ENCODE measurements at regions not wholly inside any gene's neighbourhood (a gene's known extent, or its start where the extent isn't known, plus 50 kb on each side); places are given as distances from the start of the nearest gene placed in this dataset.
A peak's percentile ranks its signal among the peaks of the same experiment; 100 is the strongest.

DNA sequence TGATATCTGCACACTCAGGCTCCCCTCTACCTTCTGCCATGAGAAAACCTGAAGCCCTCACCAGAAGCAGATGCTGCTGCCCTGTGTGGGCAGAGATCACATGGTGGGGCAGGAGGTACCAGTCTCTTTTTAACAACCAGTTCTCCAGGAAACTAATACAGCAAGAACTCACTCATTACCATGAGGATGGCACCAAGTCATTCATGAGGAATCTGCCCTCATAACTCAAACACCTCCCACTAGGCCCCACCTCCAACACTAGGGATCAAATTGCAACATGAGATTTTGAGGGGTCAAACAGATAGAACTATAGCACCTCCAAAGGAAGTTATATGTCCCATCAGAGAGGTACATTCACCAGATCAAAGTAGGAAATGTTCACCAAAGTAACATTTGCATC is 136.3 kb upstream of the SHB start:
- Histone ChIP-seq H3K4me1 (ENCODE audit: control insufficient read depth in 5 of 5, insufficient read depth in 5 of 5, low read length in 5 of 5) (no peaks in the 10 kb centered on the region), H3K27ac (ENCODE audit: low read depth, low read length) (no peak overlapping the region), H3K9ac (ENCODE audit: low read length in 5 of 5) (no peak overlapping the region), H3K4me3 (ENCODE audit: low read depth in 1 of 5, low read length in 5 of 5) (no peak overlapping the region), H3K36me3 (ENCODE audit: control insufficient read depth in 5 of 5, insufficient read depth in 5 of 5, low read length in 5 of 5) (no peaks in the 10 kb centered on the region), H3K9me3 (ENCODE audit: control insufficient read depth in 5 of 5, low read length in 5 of 5) (peaks cover 0 to 5% (median 2%) of the 10 kb centered on the region in 5 donors), H3K27me3 (ENCODE audit: control insufficient read depth in 5 of 5, insufficient read depth in 4 of 5, low read length in 5 of 5) (no peaks in the 10 kb centered on the region)

- Histone ChIP-seq H3K9me3 (ENCODE audit: control insufficient read depth in 5 of 5, low read length in 5 of 5) (peaks cover 0 to 2% (median 0%) of the 10 kb centered on the region in 5 donors), H3K27me3 (ENCODE audit: control insufficient read depth in 5 of 5, insufficient read depth in 4 of 5, low read length in 5 of 5) (no peaks in the 10 kb centered on the region), H3K36me3 (ENCODE audit: control insufficient read depth in 5 of 5, insufficient read depth in 5 of 5, low read length in 5 of 5) (no peaks in the 10 kb centered on the region), H3K4me1 (ENCODE audit: control insufficient read depth in 5 of 5, insufficient read depth in 5 of 5, low read length in 5 of 5) (peaks cover 0 to 5% (median under 1%) of the 10 kb centered on the region in 5 donors), H3K27ac (ENCODE audit: low read depth, low read length) (no peak overlapping the region), H3K4me3 (ENCODE audit: low read depth in 1 of 5, low read length in 5 of 5) (no peak overlapping the region), H3K9ac (ENCODE audit: low read length in 5 of 5) (no peak overlapping the region)
Measured at GRCh38 chr9:38202336-38202938, 133.4 kb upstream of the SHB start.

GRCh38 chr9:38201844-38202243 is 132.8 kb upstream of the SHB start:
- no peak overlapping the region for H3K4me3 ChIP-seq (ENCODE audit: low read depth in 1 of 5, low read length in 5 of 5)
- H3K9me3 ChIP-seq (ENCODE audit: control insufficient read depth in 5 of 5, low read length in 5 of 5): no peaks in the 10 kb centered on the region
- H3K27ac ChIP-seq (ENCODE audit: low read depth, low read length): no peak overlapping the region
- peaks cover 0 to 10% (median 5%) of the 10 kb centered on the region in 5 donors for H3K4me1 ChIP-seq (ENCODE audit: control insufficient read depth in 5 of 5, insufficient read depth in 5 of 5, low read length in 5 of 5)
- no peak overlapping the region for H3K9ac ChIP-seq (ENCODE audit: low read length in 5 of 5)
- no peaks in the 10 kb centered on the region for H3K36me3 ChIP-seq (ENCODE audit: control insufficient read depth in 5 of 5, insufficient read depth in 5 of 5, low read length in 5 of 5)
- H3K27me3 ChIP-seq (ENCODE audit: control insufficient read depth in 5 of 5, insufficient read depth in 4 of 5, low read length in 5 of 5): no peaks in the 10 kb centered on the region

- H3K4me3 ChIP-seq (ENCODE audit: low read depth in 1 of 5, low read length in 5 of 5): no peak overlapping the region
- no peak overlapping the region for H3K9ac ChIP-seq (ENCODE audit: low read length in 5 of 5)
- no peak overlapping the region for H3K27ac ChIP-seq (ENCODE audit: low read depth, low read length)
- no peaks in the 10 kb centered on the region for H3K36me3 ChIP-seq (ENCODE audit: control insufficient read depth in 5 of 5, insufficient read depth in 5 of 5, low read length in 5 of 5)
- no peaks in the 10 kb centered on the region for H3K27me3 ChIP-seq (ENCODE audit: control insufficient read depth in 5 of 5, insufficient read depth in 4 of 5, low read length in 5 of 5)
- peaks cover 11 to 25% (median 19%) of the 10 kb centered on the region in 5 donors for H3K4me1 ChIP-seq (ENCODE audit: control insufficient read depth in 5 of 5, insufficient read depth in 5 of 5, low read length in 5 of 5)
- H3K9me3 ChIP-seq (ENCODE audit: control insufficient read depth in 5 of 5, low read length in 5 of 5): no peaks in the 10 kb centered on the region
Measured at GRCh38 chr9:38200431-38200830, 131.4 kb upstream of the SHB start.

DNA sequence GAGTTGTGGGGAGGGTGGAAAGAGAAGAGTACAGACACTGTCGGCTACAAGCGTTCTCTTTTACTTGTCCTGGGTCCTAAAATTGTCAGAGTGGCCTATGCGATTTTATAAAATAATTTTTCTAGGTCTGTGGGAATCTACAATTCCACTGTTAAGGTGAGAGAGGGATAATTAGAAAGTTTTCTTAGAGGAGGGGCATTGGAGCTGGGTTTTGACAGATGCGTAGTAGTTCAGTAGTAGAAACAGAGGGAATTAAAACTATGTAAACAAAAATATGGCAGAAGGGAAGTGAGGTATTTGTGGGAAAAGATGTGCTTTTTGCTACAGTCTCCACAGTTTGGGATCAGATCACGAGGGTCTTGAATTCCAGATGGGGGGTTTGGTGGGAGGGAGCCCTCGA is 129.1 kb upstream of the SHB start:
- no peaks in the 10 kb centered on the region for H3K36me3 ChIP-seq (ENCODE audit: control insufficient read depth in 5 of 5, insufficient read depth in 5 of 5, low read length in 5 of 5)
- H3K9ac ChIP-seq (ENCODE audit: low read length in 5 of 5): no peak overlapping the region
- peaks cover 12 to 34% (median 28%) of the 10 kb centered on the region in 5 donors for H3K4me1 ChIP-seq (ENCODE audit: control insufficient read depth in 5 of 5, insufficient read depth in 5 of 5, low read length in 5 of 5)
- no peak overlapping the region for H3K4me3 ChIP-seq (ENCODE audit: low read depth in 1 of 5, low read length in 5 of 5)
- no peaks in the 10 kb centered on the region for H3K27me3 ChIP-seq (ENCODE audit: control insufficient read depth in 5 of 5, insufficient read depth in 4 of 5, low read length in 5 of 5)
- H3K9me3 ChIP-seq (ENCODE audit: control insufficient read depth in 5 of 5, low read length in 5 of 5): no peaks in the 10 kb centered on the region
- H3K27ac ChIP-seq (ENCODE audit: low read depth, low read length): no peak overlapping the region

- no peaks in the 10 kb centered on the region for H3K27me3 ChIP-seq (ENCODE audit: control insufficient read depth in 5 of 5, insufficient read depth in 4 of 5, low read length in 5 of 5)
- H3K4me1 ChIP-seq (ENCODE audit: control insufficient read depth in 5 of 5, insufficient read depth in 5 of 5, low read length in 5 of 5): peaks cover 12 to 34% (median 28%) of the 10 kb centered on the region in 5 donors
- no peaks in the 10 kb centered on the region for H3K36me3 ChIP-seq (ENCODE audit: control insufficient read depth in 5 of 5, insufficient read depth in 5 of 5, low read length in 5 of 5)
- no peak overlapping the region for H3K4me3 ChIP-seq (ENCODE audit: low read depth in 1 of 5, low read length in 5 of 5)
- H3K9ac ChIP-seq (ENCODE audit: low read length in 5 of 5): no peak overlapping the region
- H3K27ac ChIP-seq (ENCODE audit: low read depth, low read length): peak overlapping the region; percentile 65
- H3K9me3 ChIP-seq (ENCODE audit: control insufficient read depth in 5 of 5, low read length in 5 of 5): no peaks in the 10 kb centered on the region
Measured at GRCh38 chr9:38196714-38197113, 127.7 kb upstream of the SHB start.

DNA sequence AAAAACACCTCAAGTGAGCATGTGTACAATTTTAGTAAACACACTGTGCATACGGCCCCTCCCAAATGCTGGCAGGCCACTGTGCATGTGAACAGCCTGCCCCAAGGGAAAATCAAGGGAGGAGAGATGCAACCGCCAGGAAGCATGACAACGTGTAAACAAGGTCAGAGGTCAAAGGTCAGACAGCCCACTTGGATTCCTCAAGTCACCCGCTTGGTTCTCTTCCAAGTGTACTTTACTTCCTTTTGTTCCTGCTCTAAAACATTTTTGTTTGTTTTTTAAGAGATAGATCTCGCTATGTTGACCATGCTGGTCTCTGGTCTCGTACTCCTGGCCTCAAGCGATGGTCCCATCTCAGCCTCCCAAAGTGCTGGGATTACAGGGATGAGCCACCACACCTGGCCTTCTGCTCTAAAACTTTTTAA is 126.7 kb upstream of the SHB start:
- Histone ChIP-seq H3K4me3 (ENCODE audit: low read depth in 1 of 5, low read length in 5 of 5) (no peak overlapping the region), H3K27ac (ENCODE audit: low read depth, low read length) (peak overlapping the region; percentile 65), H3K27me3 (ENCODE audit: control insufficient read depth in 5 of 5, insufficient read depth in 4 of 5, low read length in 5 of 5) (no peaks in the 10 kb centered on the region), H3K9me3 (ENCODE audit: control insufficient read depth in 5 of 5, low read length in 5 of 5) (no peaks in the 10 kb centered on the region), H3K4me1 (ENCODE audit: control insufficient read depth in 5 of 5, insufficient read depth in 5 of 5, low read length in 5 of 5) (peaks cover 12 to 34% (median 28%) of the 10 kb centered on the region in 5 donors), H3K9ac (ENCODE audit: low read length in 5 of 5) (no peak overlapping the region), H3K36me3 (ENCODE audit: control insufficient read depth in 5 of 5, insufficient read depth in 5 of 5, low read length in 5 of 5) (no peaks in the 10 kb centered on the region)

GRCh38 chr9:38194870-38195269 is 125.8 kb upstream of the SHB start:
- H3K9me3 ChIP-seq (ENCODE audit: control insufficient read depth in 5 of 5, low read length in 5 of 5): no peaks in the 10 kb centered on the region
- peak overlapping the region; percentile 38 for H3K27ac ChIP-seq (ENCODE audit: low read depth, low read length)
- no peak overlapping the region for H3K9ac ChIP-seq (ENCODE audit: low read length in 5 of 5)
- H3K4me3 ChIP-seq (ENCODE audit: low read depth in 1 of 5, low read length in 5 of 5): no peak overlapping the region
- no peaks in the 10 kb centered on the region for H3K27me3 ChIP-seq (ENCODE audit: control insufficient read depth in 5 of 5, insufficient read depth in 4 of 5, low read length in 5 of 5)
- peaks cover 12 to 34% (median 28%) of the 10 kb centered on the region in 5 donors for H3K4me1 ChIP-seq (ENCODE audit: control insufficient read depth in 5 of 5, insufficient read depth in 5 of 5, low read length in 5 of 5)
- H3K36me3 ChIP-seq (ENCODE audit: control insufficient read depth in 5 of 5, insufficient read depth in 5 of 5, low read length in 5 of 5): no peaks in the 10 kb centered on the region

- Histone ChIP-seq H3K9ac (ENCODE audit: low read length in 5 of 5) (no peak overlapping the region), H3K4me3 (ENCODE audit: low read depth in 1 of 5, low read length in 5 of 5) (no peak overlapping the region), H3K27me3 (ENCODE audit: control insufficient read depth in 5 of 5, insufficient read depth in 4 of 5, low read length in 5 of 5) (no peaks in the 10 kb centered on the region), H3K27ac (ENCODE audit: low read depth, low read length) (no peak overlapping the region), H3K9me3 (ENCODE audit: control insufficient read depth in 5 of 5, low read length in 5 of 5) (peaks cover 0 to 4% (median 0%) of the 10 kb centered on the region in 5 donors), H3K4me1 (ENCODE audit: control insufficient read depth in 5 of 5, insufficient read depth in 5 of 5, low read length in 5 of 5) (peaks cover 12 to 33% (median 28%) of the 10 kb centered on the region in 5 donors), H3K36me3 (ENCODE audit: control insufficient read depth in 5 of 5, insufficient read depth in 5 of 5, low read length in 5 of 5) (no peaks in the 10 kb centered on the region)
Measured at GRCh38 chr9:38192731-38193265, 123.8 kb upstream of the SHB start.

DNA sequence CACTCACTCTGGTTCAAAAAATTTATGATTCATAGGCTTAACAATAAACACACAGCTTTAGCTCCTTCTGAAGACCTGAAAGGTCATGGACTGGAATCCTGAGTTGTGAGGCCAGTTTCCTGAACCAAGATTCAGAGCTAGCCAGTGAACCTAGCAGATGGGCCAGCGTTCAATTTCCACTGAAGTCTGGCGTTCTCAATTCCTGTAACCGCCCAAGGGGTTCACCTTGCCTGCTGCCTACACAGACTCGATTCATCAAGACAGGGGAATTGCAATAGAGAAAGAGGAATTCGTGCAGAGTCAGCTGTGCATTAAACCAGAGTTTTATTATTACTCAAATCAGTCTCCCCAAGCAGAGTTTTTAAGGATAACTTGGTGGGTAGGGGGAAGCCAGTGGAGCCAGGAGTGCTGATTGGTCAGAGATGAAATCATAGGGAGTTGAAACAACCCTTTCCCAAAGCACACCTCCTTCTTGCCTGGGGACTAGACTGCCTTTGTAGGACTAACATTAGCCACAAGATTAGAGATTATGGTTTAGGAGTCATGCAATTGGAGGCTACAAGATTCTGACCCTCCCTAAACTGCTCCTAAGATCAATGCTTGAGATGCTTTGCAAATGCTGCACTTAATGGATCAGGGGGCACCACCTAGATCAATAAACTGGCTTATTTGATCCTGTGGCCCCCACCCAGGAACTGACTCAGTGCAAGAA is 117.5 kb upstream of the SHB start:
- Histone ChIP-seq H3K36me3 (ENCODE audit: control insufficient read depth in 5 of 5, insufficient read depth in 5 of 5, low read length in 5 of 5) (no peaks in the 10 kb centered on the region), H3K27me3 (ENCODE audit: control insufficient read depth in 5 of 5, insufficient read depth in 4 of 5, low read length in 5 of 5) (no peaks in the 10 kb centered on the region), H3K4me3 (ENCODE audit: low read depth in 1 of 5, low read length in 5 of 5) (no peak overlapping the region), H3K4me1 (ENCODE audit: control insufficient read depth in 5 of 5, insufficient read depth in 5 of 5, low read length in 5 of 5) (peaks cover 0 to 30% (median 11%) of the 10 kb centered on the region in 5 donors), H3K9ac (ENCODE audit: low read length in 5 of 5) (no peak overlapping the region), H3K9me3 (ENCODE audit: control insufficient read depth in 5 of 5, low read length in 5 of 5) (peaks cover 0 to 4% (median 0%) of the 10 kb centered on the region in 5 donors), H3K27ac (ENCODE audit: low read depth, low read length) (no peak overlapping the region)

All from subcutaneous abdominal adipose tissue (tissue), 5 donors.